SU-DHL-6 (cell line): ENCODE measurements at regions not wholly inside any gene's neighbourhood (a gene's known extent, or its start where the extent isn't known, plus 50 kb on each side); places are given as distances from the start of the nearest gene placed in this dataset.

Source experiments
- H2AFZ ChIP-seq: fragments of 200-600 bp; sonication (generic); 2 replicates; pipeline ENCODE4 v1.6.1; 2014; ENCODE audit warnings: low read depth, mild to moderate bottlenecking, moderate library complexity, mixed read lengths, antibody characterized with exemption, low read length; ENCODE audit not compliant: severe bottlenecking
- H3F3A ChIP-seq: fragments of 200-600 bp; shearing (Covaris generic); 2 replicates; pipeline ENCODE4 v1.6.0; 2016; ENCODE audit warnings: antibody characterized with exemption, mild to moderate bottlenecking; ENCODE audit not compliant: insufficient read depth
- H3K27ac ChIP-seq: fragments of 200-600 bp; sonication (generic); 2 replicates; pipeline ENCODE4 v1.5.1; 2016; ENCODE audit warnings: low read depth, mild to moderate bottlenecking, low read length, moderate library complexity, mixed read lengths
- H3K27me3 ChIP-seq: fragments of 200-600 bp; sonication (generic), shearing (Covaris generic); 2 replicates; pipeline ENCODE4 v1.6.0; 2014; ENCODE audit warnings: mild to moderate bottlenecking, low read length
- H3K36me3 ChIP-seq: fragments of 200-600 bp; sonication (generic); 2 replicates; pipeline ENCODE4 v1.6.1; 2014; ENCODE audit warnings: mild to moderate bottlenecking, low read length, mixed read lengths
- H3K4me2 ChIP-seq: fragments of 300-600, 200-600 bp; shearing (Covaris generic), sonication (generic); 2 replicates; pipeline ENCODE4 v1.6.0; 2014; ENCODE audit warnings: low read length, low read depth, mild to moderate bottlenecking; ENCODE audit not compliant: poor library complexity, severe bottlenecking
- H3K4me3 ChIP-seq: fragments of 200-600 bp; sonication (generic); 2 replicates; pipeline ENCODE4 v1.5.1; 2014; ENCODE audit warnings: antibody characterized with exemption, low read length, mild to moderate bottlenecking, mixed read lengths; ENCODE audit not compliant: insufficient read depth, poor library complexity, severe bottlenecking
- H3K79me2 ChIP-seq: fragments of 200-600 bp; sonication (generic); 2 replicates; pipeline ENCODE4 v1.6.1; 2014; ENCODE audit warnings: mild to moderate bottlenecking, low read length, moderate library complexity; ENCODE audit not compliant: insufficient read depth
- H3K9ac ChIP-seq: fragments of 200-600 bp; sonication (generic); 2 replicates; pipeline ENCODE4 v1.7.0; 2014; ENCODE audit warnings: mild to moderate bottlenecking, low read length
- H3K9me2 ChIP-seq: fragments of 200-600 bp; sonication (generic); replicated peaks from 2 replicates; pipeline ENCODE4 v1.6.1; 2014; ENCODE audit warnings: low read length; ENCODE audit not compliant: insufficient read depth
- H3K9me3 ChIP-seq: fragments of 200-600 bp; sonication (generic); 2 replicates; pipeline ENCODE4 v1.6.1; 2014; ENCODE audit warnings: low read length, mixed read lengths; ENCODE audit not compliant: insufficient read depth
- H4K20me1 ChIP-seq: fragments of 200-600 bp; sonication (generic); 2 replicates; pipeline ENCODE4 v1.6.1; 2014; ENCODE audit warnings: low read depth, mild to moderate bottlenecking, antibody characterized with exemption, low read length, moderate library complexity, mixed read lengths
- CTCF ChIP-seq: fragments of 200-600 bp; sonication (generic); IDR thresholded peaks from one replicate; pipeline ENCODE4 v1.5.1; 2017; ENCODE audit warnings: antibody characterized with exemption, mild to moderate bottlenecking, low read length, moderate library complexity; ENCODE audit not compliant: insufficient read depth, poor library complexity, severe bottlenecking
- EZH2phosphoT487 ChIP-seq: fragments of 200-600 bp; sonication (generic), shearing (Covaris generic); conservative IDR thresholded peaks from 2 replicates; pipeline ENCODE4 v1.6.1; 2018; ENCODE audit warnings: mild to moderate bottlenecking, antibody characterized with exemption, low read length, moderate library complexity, mixed read lengths

GRCh38 chr11:88231894-88232482 is 56.7 kb upstream of the RAB38 start:
- no peaks in the 10 kb centered on the region for H3F3A ChIP-seq
- no peaks in the 10 kb centered on the region for H3K79me2 ChIP-seq
- no peak overlapping the region for H3K9ac ChIP-seq
- no peak overlapping the region for H3K27ac ChIP-seq
- H3K4me3 ChIP-seq, result no peak overlapping the region
- H3K27me3 ChIP-seq, result no peaks in the 10 kb centered on the region
- H2AFZ ChIP-seq, result no peak overlapping the region
- H3K9me3 ChIP-seq, result 0 out of 2 replicates have a peak, but pooled peaks cover 5% of the 10 kb centered on the region
- TF ChIP-seq CTCF (peak; percentile 40), EZH2phosphoT487 (no peak)
- no peaks in the 10 kb centered on the region for H3K36me3 ChIP-seq
- no peaks in the 10 kb centered on the region for H3K9me2 ChIP-seq
- no peak overlapping the region for H3K4me2 ChIP-seq
- no peaks in the 10 kb centered on the region for H4K20me1 ChIP-seq

DNA sequence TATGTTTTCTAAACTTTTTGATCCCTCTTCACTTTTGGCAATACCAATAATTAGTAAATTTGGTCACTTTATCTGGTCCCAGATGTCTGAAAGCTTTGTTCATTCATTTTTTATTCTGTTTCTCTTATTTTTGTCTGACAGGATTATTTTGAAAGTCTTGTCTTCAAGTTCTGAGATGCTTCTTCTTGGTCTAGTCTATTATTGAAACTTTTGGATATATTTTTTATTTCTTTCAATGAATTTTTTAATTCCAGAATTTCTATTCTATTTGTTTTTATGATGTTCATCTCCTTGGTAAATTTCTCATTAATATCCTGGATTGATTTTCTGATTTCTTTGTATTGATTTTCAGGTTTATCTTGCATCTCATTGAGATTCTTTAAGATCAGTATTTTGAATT is 54.1 kb upstream of the RAB38 start:
- no peaks in the 10 kb centered on the region for H3F3A ChIP-seq

More for the DNA sequence above, 54.1 kb upstream of the RAB38 start:
- no peak overlapping the region for H3K9ac ChIP-seq
- no peaks in the 10 kb centered on the region for H3K27me3 ChIP-seq
- TF ChIP-seq CTCF (no peak), EZH2phosphoT487 (no peak)
- H3K36me3 ChIP-seq, result no peaks in the 10 kb centered on the region
- 0 out of 2 replicates have a peak, but pooled peaks cover 5% of the 10 kb centered on the region for H3K9me3 ChIP-seq
- no peaks in the 10 kb centered on the region for H3K79me2 ChIP-seq
- no peak overlapping the region for H2AFZ ChIP-seq
- H3K4me3 ChIP-seq, result no peak overlapping the region
- H3K4me2 ChIP-seq, result no peak overlapping the region
- H3K9me2 ChIP-seq, result no peaks in the 10 kb centered on the region
- H3K27ac ChIP-seq, result no peak overlapping the region
- H4K20me1 ChIP-seq, result no peaks in the 10 kb centered on the region
